Stimulated activated CD4-positive, alpha-beta T cell treated with anti-CD3 and anti-CD28 coated beads, Interleukin-15, amount 100 ng/mL, for 48 hours (primary cell): ENCODE measurements at regions not wholly inside any gene's neighbourhood (a gene's known extent, or its start where the extent isn't known, plus 50 kb on each side); places are given as distances from the start of the nearest gene placed in this dataset.

Experiments
- DNase-seq, 2 donors: peaks; one replicate each; pipeline ENCODE4 v3.0.0-alpha.2; 2020; ENCODE audit warnings: low read depth in 2 of 2

GRCh38 chr13:107573184-107573583 is 642.2 kb downstream of the LIG4 start:
- no peak for DNase-seq

- DNase-seq, result no peak
Observed at GRCh38 chr13:107572156-107572555, 643.2 kb downstream of the LIG4 start.

DNA sequence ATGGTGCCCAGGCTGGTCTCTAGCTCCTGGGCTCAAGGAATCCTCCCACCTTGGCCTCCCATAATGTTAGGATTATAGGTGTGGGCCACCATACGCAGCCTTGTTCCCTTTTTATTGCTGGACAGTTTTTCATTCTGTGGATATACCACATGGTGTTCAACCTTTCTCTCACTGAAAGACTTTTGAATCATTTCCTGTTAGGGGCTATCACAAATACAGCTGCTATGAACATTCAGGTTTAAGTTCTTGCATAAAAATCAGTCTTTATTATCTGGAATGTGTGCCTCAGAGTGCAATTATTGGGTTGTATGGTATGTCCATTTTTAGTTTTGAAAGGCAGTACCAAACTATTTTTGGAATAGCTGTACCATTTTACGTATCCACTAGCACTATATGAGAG is 647.2 kb downstream of the LIG4 start:
- DNase-seq, result no peak

DNA sequence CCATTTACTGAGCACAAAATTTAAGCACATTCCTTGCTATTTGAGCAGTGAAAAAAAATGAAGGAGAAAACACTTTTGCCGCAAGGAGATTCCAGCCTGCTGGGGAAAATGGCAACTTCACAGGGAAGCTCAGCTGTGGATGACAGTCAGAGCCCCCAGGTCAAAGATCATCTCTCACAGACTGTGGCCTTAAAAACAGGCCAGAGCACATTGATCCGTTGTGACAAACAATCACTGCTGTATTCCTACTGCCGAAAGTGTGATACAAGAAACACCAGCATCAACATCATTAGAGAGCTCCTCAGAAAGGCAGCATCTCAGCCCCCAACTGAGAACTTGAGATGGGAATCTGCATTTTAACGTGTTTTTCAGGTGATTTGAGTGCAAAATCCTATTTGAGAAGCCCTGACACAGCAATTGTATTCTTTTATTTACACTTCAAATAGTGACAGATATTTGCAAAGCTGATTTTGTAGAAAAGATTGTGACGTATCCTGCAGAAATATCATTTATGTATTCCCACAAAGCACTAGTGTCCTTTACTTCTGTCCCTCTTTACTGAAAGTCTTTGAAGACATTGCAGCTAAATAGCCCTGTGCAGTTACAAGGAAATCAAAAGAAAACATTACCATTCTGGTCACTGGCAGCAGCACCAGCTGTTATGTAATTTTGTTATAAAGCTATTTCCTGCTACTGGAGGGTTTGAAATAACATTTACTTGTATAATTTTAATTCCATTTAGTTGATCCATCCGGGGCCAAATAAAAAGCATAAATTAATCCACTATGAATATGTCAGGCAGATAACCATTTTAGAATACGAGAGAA is 652.0 kb downstream of the LIG4 start:
- no peak for DNase-seq

- no peak for DNase-seq
Observed at GRCh38 chr13:107562203-107562602, 653.1 kb downstream of the LIG4 start.

GRCh38 chr13:107554460-107554859 is 660.9 kb downstream of the LIG4 start:
- no peak for DNase-seq

GRCh38 chr13:107553838-107554237 is 661.5 kb downstream of the LIG4 start:
- no peak for DNase-seq

GRCh38 chr13:107551521-107551920 is 663.8 kb downstream of the LIG4 start:
- no peak for DNase-seq

DNA sequence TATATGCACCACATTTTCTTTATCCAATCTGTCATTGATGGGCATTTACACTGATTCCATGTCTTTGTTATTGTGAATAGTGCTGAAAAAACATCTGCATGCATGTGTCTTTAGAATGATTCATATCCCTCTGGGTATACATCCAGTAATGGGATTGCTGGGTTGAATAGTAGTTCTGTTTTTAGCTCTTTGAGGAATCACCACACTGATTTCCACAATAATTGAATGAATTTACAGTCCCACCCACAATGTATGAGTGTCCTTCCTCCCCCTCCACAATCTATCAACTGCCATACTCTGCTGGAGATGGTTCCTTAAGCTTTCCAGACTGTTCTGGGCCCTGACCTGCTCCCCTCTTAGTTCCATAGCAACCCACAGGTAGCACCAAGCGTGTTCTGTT is 667.0 kb downstream of the LIG4 start:
- no peak for DNase-seq

GRCh38 chr13:107545946-107546502 is 669.3 kb downstream of the LIG4 start:
- no peak for DNase-seq

DNA sequence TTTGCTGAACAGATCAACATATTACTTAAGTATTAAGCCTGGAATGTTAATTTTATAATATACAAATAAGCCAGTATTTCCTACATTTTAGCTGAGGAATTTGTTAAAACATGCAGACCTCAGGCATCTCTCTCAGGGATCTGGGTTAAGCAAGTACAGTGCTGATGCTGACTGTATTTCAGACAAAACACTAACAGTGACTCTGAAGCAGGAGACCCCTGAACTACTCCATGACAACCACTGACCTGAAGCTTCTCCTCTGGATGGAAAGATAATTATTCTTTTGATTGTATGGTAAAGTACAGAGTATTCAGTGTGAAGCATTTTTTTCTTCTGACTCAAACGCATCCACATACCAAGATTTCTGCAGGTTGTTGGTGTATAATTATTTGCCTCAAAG is 680.8 kb downstream of the LIG4 start:
- no peak for DNase-seq

DNA sequence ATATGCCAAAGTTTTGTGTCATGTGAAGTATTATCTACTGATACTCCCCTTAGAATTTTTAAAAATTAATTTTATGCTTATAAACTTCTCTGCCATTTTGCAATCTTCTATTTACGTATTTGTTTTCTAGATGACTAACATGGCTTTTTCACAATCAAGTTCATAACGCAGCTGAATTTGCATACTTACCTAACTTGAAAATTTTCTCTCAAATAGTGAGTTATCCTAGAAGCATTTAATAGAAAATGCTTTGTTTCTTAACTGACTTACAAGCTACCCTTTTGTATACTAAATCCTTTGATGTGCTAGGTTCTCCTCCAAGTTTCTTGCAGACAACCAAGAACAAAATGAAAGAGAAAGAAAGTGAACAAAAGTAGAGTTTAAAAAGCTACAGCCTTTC is 683.5 kb downstream of the LIG4 start:
- DNase-seq, result no peak

DNA sequence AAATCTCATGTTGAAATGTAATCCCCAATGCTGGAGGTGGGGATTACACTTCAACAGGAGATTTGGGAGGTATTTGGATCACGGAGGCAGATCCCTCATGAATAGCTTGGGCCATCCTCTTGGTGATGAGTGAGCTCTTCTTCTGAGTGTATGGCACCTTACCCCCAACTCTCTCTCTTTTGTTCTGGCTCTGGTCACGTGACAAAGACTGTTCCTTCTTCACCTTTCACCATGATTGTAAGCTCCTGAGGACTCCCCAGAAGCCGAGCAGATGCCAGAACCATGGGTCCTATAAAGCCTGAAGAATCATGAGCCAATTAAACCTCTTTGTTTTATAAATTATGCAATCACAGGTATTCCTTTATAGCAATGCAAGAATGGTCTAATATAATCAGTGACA is 684.2 kb downstream of the LIG4 start:
- DNase-seq, result no peak

GRCh38 chr13:107529035-107529434 is 686.3 kb downstream of the LIG4 start:
- no peak for DNase-seq

- DNase-seq, result no peak
Observed at GRCh38 chr13:107518780-107519179, 696.6 kb downstream of the LIG4 start.

- DNase-seq, result no peak
Observed at GRCh38 chr13:107518292-107518691, 697.0 kb downstream of the LIG4 start.

DNA sequence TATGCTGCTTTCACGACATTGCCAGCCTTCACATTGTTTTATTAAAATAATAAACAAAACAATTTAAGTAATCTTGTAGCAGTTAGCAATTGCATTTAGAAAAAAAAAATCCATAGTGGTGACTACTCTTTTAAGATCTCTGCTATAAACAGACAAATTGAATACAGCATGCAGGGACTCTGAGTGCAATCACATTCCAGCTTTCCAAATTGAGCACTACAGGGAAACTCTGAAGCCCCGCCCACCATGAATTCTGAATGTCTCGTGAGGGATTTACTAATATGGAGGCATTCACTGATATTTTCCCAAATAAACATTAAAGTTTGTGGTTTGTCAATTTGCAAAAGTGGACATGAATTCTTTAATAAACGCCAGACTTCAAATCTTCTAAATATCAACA is 698.8 kb downstream of the LIG4 start:
- no peak for DNase-seq

GRCh38 chr13:107512551-107512950 is 702.8 kb downstream of the LIG4 start:
- DNase-seq, result no peak

- DNase-seq, result no peak
Observed at GRCh38 chr13:107497661-107498060, 717.7 kb downstream of the LIG4 start.

- DNase-seq, result no peak
Observed at GRCh38 chr13:107493266-107493665, 722.1 kb downstream of the LIG4 start.

GRCh38 chr13:107482688-107483087 is 732.6 kb downstream of the LIG4 start:
- DNase-seq, result no peak

GRCh38 chr13:107480130-107480529 is 735.2 kb downstream of the LIG4 start:
- no peak for DNase-seq

GRCh38 chr13:107477772-107478379 is 737.5 kb downstream of the LIG4 start:
- DNase-seq, result no peak
